ENCODE measurements at regions not wholly inside any gene's neighbourhood (a gene's known extent, or its start where the extent isn't known, plus 50 kb on each side); places are given as distances from the start of the nearest gene placed in this dataset.
"Not testable (repeated sequence)": the region's sequence is repeated elsewhere in the genome, so short reads cannot be mapped to it uniquely, and the experiment has no call there.

DNA sequence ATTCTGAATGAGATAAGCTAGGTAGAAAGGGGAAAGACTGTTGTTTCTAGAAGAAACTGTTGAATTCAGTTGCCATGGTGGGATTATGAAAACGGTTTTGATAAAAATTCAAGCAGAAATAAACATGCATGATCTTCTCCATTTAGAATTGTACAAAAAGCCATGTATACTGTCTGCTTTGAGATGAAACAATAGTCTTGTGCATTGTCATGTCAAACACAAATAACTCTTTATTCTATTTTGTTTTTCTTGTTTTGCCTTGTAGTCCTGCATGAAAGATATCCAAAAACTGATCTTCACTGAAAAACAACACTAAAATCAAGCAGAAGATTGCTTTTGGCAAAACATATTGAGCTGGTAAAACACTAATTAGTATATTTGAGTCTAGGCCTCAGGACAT is 659.9 kb downstream of the LTN1 start:
- DNase-seq = no peak

GRCh38 chr21:28325618-28326017 is 667.1 kb downstream of the LTN1 start:
- DNase-seq = no peak

GRCh38 chr21:28324690-28325089 is 668.0 kb downstream of the LTN1 start:
- DNase-seq = no peak

DNA sequence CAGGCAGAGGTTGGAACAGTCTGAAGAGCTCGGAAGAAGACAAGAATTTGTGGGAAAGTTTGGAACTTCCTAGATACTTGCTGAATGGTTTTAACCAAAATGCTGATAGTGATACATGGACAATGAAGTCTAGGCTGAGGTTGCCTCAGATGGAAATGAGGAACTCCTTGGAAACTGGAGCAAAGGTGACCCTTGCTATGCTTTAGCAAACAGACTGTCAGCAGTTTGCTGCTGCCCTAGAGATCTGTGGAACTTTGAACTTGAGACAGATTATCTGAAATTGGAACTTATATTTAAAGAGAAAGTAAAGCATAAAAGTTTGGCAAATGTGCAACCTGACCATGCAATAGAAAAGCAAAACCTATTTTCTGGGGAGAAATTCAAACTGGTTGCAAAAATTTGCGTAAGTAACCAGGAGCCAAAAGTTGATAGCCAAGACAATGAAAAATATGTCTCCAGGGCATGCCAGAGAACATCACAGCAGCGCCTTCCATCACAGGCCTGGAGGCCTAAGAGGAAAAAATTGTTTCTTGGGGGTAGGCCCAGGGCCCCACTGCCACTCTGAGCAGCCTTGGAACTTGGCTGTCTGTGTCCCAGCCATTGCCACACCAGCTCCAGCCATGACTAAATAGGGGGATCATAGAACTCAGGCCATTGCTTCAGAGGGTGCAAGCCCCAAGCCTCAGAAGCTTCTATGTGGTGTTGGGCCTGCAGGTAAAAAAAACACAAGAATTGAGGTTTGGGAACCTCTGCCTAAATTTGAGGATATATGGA is 675.3 kb downstream of the LTN1 start:
- DNase-seq = no peak

GRCh38 chr21:28311411-28312190 is 681.1 kb downstream of the LTN1 start:
- no peak for DNase-seq

DNA sequence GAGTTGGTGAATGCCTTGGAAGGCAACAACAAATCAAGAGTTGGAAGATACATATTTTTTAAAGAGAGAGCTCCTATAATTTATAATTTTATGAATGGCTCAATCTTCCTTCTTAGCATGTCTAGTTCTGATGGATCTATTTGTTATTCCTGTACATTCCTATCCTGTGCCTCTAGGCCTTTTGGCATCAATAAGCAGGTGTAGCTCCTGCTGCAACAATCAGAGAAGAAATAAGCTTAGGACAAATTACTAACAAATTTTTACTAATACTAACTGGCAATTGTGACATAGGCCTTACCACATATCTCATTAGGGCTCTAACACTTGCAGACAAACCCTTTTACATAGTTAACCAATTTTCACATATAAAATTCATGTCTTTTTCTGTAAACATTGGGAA is 682.0 kb downstream of the LTN1 start:
- DNase-seq = no peak

DNA sequence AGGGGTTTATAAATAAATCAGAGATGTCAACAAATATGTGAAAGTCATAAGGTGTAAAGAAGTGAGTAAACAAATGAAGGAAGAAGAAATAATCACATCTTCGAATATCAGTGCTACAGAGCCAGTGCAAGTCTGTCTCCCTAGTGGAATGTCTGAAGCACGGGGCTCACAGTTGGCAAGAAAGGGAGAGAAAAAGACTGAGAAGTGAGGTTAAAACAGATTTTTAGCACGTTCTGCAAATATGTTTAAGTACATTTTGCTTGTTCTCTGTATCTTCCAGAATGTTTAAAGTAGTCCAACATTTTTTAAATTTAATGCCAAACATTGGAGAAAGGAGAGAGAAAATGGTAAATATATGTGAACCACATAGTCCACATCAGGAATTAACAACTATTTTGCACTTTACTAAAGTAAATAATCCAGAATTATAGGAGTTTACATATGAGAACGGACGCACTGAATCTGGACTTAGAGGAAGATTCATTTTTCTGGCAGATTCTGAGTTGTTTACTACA is 682.4 kb downstream of the LTN1 start:
- DNase-seq = no peak

- no peak for DNase-seq
These were observed 683.1 kb downstream of the LTN1 start for GRCh38 chr21:28309596-28309995.

GRCh38 chr21:28308516-28308915 is 684.2 kb downstream of the LTN1 start:
- DNase-seq = no peak

DNA sequence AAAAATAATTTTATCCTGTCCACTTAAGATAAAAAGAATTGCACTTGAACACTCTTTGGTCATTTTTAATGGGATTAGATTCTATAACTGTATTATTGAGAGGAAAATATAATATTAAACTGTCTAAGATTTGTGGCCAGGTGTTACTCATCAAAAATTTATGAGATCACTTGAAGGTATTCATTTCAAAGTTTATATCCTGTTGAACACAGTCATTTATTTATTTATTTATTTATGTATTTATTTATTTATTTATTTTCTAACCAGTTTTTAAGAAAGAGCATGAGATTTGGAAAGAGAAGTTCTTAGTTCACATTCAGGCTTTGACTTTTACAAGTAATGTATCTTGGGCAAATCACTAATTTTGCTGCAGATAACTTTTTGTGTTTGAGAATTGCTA is 692.7 kb downstream of the LTN1 start:
- DNase-seq = no peak

DNA sequence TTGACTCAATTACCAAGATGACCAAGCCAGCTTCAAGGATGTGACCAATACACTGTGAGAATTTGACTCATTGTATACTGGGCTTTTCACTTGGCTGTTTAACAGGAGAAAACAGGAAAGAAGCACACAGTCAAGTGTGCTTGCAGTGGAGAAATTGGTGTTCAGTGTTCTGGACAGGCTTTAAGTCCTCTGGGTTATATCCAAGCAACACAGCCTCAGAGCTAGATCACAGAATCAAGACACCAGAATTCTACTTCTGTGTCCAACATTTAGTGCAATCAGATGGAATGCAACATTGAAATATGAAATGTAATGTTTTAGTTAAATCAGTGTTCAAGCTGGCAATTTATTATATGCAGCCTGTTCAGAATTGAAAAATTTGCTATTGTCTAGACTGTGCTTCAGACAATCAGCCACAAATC is 694.4 kb downstream of the LTN1 start:
- DNase-seq = no peak

DNA sequence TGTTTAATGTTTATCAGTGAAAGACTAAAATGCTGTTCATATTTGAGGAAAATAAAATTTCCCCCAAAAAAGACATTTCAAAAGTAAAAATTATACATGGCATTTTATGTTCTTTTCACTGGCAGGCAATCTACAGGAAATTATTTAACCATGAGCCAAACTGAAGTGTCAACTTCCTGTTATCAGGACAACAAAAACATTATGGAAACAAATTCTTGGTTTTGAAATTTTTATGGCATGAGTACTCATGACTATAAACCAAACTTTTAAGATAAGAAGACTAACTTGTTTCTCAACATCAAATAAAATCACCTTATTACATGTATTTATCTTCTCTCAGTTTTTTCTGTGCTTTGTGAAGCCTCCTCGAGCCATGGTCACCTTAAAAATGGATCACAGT is 698.6 kb downstream of the LTN1 start:
- DNase-seq = no peak

GRCh38 chr21:28283641-28284490 is 708.8 kb downstream of the LTN1 start:
- no peak for DNase-seq

- no peak for DNase-seq
These were observed 709.8 kb downstream of the LTN1 start for GRCh38 chr21:28282833-28283232.

- not testable (repeated sequence) for DNase-seq
These were observed 711.3 kb downstream of the LTN1 start for GRCh38 chr21:28281357-28281756.

- no peak for DNase-seq
These were observed 712.1 kb downstream of the LTN1 start for GRCh38 chr21:28280611-28281010.

- no peak for DNase-seq
These were observed 715.4 kb downstream of the LTN1 start for GRCh38 chr21:28277324-28277723.

DNA sequence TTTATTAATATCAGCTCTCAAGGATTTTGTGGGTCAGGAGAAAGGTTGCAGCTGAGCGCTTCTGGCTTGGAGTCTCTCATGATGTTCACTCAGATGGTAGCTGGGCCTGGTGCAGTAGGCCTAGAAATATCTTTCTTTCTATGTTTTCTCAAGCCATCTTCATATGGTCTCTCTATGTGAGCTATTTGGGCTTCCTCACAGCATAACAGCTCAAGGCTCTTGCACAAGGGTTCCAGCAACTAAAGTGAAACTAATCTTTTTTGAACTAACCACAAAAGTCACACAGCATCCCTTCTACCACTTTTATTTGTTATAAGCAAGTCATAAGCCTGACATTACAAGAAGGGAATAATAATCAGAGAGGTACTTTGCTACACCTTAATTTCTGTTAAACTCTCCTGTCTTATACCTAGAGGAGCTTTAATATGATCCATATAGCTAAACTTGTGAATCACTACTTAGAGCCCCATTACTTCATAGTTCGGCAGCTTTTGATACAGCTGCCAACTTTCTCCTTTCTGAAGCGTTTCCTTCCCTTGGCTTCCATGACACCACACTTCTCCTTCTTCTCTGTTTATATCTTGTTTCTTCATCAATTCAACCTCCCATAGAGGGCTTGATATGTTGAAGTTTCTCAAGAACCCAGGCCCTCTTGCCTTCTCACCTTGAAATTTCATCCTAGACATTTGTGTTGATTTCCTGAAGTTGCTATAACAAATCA is 720.2 kb downstream of the LTN1 start:
- DNase-seq = no peak

DNA sequence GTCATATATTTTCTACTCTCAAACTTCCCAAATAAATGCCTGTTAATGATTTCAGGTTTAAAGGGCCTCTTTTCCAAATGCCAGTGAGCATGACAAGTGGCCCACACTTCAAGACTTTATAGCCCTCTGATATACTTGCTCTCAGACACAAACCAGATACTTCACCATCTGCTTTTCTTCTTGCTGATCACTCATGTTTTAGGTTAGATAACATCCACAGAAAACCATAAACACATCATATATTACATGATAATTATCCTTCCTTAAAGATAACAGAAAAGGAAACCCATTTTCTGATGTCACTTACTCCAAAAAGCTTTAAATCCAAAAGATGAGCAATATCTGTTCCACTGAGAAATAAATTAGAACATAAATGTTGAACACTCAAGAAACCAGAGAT is 723.5 kb downstream of the LTN1 start:
- DNase-seq = no peak

GRCh38 chr21:28268685-28269084 is 724.0 kb downstream of the LTN1 start:
- DNase-seq = no peak

- DNase-seq = no peak
These were observed 725.2 kb downstream of the LTN1 start for GRCh38 chr21:28267449-28267848.

GRCh38 chr21:28266061-28266460 is 726.6 kb downstream of the LTN1 start:
- DNase-seq = no peak

DNA sequence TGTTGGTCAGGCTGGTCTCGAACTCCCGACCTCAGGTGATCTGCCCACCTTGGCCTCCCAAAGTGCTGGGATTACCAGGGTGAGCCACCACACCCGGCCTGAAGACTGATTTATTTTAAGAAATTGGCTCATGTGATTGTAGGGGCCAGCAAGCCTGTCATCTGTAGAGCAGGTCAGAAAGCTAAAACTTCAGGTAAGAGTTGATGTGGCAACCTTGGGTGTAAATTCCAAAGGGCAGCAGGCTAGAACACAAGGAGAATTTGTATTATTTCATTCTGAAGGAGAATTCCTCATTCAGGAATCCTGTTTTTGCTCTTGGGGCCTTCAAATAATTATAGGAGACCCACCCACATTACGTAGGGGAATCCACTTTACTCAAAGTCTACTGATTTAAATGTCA is 728.7 kb downstream of the LTN1 start:
- no peak for DNase-seq

Measured in NCI-H2081 treated with DMSO at 0.1 percent for 48 hours (cell line).